NCI-H2196 (cell line): ENCODE measurements at regions not wholly inside any gene's neighbourhood (a gene's known extent, or its start where the extent isn't known, plus 50 kb on each side); places are given as distances from the start of the nearest gene placed in this dataset.
"Not testable (repeated sequence)": the region's sequence is repeated elsewhere in the genome, so short reads cannot be mapped to it uniquely, and the experiment has no call there.

ENCODE experiments used
- DNase-seq: peaks from one replicate; lab custom pipeline; 2025; ENCODE audit not compliant: unreplicated experiment; lab: John Stamatoyannopoulos, UW

DNA sequence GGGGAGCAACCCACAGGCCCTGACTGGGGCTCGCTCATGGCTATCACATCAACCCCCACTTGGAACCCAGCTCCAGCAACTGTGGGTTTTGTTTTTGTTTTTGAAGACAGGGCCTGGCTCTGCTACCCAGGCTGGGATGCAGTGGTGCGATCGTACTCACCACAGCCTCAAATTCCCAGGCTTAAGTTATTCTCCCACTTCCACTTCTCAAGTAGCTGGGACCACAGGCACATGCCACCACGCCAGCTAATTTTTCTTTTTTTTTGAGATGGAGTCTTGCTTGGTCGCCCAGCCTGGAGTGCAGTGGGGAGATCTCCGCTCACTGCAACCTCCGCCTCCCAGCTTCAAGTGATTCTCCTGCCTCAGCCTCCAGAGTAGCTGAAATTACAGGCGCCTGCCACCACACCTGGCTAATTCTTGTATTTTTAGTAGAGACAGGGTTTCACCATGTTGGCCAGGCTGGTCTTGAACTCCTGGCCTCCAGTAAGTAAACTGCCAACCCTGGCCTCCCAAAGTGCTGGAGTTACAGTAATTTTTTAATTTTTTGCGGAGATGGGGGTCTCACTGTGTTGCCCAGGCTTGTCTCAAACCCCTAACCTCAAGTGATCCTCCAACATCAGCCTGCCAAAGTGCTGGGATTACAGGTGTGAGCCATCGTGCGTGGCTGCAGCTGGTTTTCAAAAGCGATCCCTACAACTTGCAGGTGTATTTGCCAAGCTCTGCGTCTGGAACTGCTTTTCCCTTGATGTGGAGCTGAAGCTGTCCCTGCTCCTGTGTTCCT, 228.7 kb downstream of the SKIDA1 start:
- no peak for DNase-seq

DNA sequence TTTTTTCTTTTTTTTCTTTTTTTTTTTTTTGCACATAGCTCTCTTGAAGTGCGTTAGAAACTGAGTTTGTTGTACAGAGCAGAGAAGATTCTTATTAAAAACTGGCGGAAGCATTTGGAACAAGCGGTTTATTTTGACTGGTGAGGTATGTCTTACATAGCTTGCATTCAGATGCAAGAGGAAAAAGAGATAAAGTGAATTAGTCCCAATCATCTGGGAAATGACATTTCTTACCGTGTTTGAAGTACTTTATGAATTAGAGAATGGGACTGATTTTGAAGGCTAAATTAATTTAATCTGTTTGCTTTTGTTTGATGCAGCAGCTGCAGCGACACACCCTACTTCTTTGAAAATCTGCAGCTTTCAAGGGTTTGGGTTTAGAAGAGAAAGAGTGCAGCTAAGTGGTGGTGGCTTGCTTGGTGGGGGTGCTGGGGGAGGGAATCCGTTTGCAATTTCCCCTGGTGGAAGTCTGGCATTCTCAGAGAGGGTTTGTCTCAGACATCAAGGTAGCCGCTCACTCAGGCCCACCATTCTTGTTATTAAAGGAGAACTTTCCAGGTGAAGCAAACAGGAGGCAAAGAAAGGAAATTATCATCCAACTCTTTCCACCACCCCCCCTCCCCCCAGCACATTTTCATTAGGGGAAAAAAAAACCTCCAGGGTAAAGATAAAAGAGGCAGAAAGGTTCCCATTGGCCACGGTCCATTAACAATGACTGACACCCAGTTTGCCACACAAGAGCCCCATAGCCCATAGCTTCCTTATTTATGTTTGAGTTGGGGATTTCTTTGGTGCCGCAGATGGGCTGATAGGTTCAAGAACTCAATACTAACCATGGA, 231.7 kb downstream of the SKIDA1 start:
- no peak for DNase-seq

- DNase-seq = peak; percentile 22
These were observed 232.5 kb downstream of the SKIDA1 start for GRCh38 chr10:21292763-21293517.

DNA sequence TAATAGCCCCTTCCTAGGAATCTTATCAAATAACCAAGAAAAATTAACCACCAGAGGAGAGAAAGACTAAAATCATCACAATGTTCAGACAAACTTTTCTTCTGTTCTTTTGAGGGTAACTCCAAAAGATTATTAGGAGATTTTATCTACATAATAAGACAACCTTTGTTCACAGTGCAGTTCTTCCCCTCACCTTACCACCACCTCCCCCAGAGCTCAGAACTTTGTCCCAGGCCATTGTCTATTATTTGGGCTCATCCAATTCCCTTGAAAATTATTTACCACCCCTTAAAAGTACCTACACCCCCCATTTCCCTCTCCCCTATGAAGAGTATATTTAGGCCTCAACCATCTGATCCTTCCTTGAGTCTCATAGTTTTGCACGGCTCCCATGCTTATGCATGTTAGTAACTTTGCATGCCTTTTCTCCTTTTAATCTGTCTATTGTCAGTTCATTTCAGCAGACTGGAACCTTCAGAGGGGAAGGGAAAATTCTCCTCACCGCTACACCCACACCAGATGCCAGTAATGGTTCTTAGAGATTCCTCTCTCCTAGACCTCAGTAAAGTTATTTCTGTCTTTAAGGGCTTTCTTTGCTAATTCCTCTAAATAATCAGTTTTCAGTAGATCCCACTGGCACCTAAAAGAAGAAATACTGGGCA, 234.9 kb downstream of the SKIDA1 start:
- DNase-seq = no peak

DNA sequence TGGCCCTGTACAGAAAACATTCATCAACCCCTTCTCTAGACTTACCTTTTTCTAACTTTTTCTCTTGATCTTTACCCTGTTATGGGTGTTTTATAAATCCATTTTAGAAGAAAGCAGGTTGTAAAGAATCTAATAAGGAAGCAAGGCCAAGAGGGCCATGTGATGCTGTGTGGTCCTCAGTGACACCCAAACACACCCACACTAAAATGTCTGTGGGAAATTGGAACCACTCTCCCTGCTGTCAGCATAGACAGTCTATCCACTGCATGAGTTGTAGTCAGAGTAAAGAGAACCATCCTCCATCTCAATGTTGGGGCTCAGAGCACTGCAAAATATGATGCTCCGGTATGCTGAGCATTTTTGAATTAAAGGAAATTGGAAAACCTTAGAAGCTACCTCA, 235.5 kb downstream of the SKIDA1 start:
- DNase-seq = no peak

DNA sequence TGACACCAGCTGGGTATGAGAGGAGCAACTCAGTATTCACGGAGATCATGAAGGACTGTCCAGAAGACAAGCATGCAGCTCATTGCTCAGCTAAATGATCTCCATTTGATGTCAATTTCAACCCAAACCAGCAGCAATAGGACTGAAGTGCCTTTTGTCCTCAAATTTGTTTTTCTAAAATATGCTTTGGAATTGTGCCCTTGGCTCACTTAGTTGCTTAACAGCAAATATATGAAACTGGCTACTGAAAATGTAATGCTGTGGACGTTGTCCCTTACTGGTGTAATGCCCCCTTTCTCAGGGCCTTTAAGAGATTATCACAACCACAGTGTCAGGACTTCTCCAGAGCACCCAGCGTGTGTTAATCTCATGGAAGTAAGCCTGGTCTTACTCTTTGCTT, 236.2 kb downstream of the SKIDA1 start:
- no peak for DNase-seq

DNA sequence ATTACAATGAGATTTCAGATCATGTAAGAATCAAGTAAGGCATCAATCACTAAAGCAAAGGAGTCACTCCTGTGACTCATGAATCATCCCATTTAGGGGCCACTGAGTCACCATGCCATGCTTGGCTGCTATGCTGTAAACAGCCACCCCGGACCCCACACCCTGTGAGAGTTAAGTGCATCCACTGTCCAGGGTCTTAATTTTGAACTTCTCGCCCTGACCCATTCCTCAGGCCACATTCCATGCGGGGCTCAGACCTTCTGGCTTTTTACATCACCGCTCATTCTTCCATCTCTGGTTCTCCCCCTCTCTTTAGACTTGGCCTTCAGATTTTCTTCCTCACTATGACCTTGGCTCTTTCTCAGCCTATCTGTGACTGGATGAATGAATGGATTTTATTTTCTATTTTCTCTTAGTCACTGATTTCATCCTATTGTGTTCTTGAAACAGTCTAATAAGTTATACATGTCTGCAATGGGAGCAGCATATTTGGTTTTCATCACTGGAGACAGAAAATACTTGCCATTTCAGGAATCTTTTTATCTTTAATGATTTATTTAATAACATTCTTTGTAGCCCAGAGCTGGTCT, 239.6 kb downstream of the SKIDA1 start:
- no peak for DNase-seq

DNA sequence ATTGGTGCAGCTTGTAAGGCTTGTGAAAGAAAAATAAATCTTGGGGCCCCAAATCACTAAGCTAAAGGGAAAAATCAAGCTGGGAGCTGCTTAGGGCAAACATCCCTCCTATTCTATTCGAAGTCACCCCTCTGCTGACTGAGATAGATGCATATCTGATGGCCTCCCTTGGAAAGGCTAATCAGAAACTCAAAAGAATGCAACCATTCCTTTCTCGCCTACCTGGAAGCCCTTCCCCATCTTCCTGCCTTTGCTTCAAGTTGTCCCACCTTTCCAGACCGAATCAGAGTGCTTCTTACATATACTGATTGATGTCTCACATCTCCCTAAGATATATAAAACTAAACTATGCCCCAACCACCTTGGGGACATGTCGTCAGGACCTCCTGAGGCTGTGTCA, 240.3 kb downstream of the SKIDA1 start:
- DNase-seq = no peak

- no peak for DNase-seq
These were observed 241.2 kb downstream of the SKIDA1 start for GRCh38 chr10:21284301-21284700.

- not testable (repeated sequence) for DNase-seq
These were observed 242.4 kb downstream of the SKIDA1 start for GRCh38 chr10:21283053-21283452.

GRCh38 chr10:21281765-21282484, 243.6 kb downstream of the SKIDA1 start:
- no peak for DNase-seq

DNA sequence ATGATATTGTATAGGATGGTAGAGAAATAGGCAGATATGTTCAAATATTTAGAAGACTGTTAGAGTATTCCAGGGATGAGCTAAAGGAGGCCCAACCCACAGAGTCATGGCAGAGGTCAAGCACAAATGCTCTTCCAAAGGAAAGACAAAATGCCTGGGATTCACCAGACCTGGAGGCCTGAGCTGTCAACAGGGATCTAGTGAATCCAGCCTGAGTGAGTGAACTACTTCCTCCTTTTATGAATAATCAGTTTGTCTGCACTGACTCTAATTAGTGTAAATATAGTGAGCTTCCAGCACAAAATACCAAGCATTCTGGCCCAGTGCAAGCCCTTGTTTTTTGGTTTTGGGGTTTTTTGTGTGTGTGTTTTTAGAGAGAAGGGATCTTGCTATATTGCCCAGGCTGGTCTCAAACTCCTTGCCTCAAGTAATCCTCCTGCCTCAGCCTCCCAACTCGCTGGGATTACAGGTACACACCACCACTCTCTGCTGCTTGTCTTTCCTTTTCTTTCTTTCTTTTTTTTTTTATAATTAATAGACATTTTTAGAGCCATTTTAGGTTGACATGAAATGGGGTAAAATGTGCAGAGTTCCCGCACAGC, 244.4 kb downstream of the SKIDA1 start:
- DNase-seq = no peak

DNA sequence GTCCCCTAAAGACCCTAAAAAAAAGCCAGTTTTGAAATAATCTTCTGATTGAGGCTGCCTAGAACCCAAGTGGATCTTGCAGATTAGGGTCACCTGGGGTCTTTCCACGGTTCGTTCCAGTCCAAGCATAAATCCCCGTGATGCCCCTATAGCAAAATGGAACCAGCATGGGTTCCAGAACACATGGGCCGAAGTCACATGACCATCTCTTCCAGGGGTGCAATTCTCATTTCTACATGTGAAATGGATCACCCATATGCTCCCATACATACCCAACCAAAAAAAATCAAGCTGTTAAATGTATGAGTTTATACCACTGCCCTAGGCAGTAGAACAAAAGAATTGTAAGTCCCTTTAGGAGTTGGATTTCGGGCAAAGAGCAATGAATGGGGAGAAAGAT, 245.4 kb downstream of the SKIDA1 start:
- DNase-seq = no peak

DNA sequence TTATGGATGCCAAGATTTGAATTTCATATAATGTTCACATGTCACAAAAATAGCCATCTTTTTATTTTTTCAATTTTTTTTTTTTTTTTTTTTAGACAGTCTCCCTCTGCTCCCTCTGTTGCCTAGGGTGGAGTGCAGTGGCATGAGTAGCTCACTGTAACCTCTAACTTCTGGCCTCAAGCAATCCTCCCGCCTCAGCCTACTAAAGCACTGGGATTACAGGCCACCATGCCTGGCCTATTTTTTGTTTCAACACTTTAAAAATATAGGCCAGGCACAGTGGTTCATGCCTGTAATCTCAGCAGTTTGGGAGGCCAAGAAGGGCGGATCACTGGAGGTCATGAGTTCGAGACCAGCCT, 246.3 kb downstream of the SKIDA1 start:
- no peak for DNase-seq

- peak; percentile 58 for DNase-seq
These were observed 246.8 kb downstream of the SKIDA1 start for GRCh38 chr10:21278491-21279216.

DNA sequence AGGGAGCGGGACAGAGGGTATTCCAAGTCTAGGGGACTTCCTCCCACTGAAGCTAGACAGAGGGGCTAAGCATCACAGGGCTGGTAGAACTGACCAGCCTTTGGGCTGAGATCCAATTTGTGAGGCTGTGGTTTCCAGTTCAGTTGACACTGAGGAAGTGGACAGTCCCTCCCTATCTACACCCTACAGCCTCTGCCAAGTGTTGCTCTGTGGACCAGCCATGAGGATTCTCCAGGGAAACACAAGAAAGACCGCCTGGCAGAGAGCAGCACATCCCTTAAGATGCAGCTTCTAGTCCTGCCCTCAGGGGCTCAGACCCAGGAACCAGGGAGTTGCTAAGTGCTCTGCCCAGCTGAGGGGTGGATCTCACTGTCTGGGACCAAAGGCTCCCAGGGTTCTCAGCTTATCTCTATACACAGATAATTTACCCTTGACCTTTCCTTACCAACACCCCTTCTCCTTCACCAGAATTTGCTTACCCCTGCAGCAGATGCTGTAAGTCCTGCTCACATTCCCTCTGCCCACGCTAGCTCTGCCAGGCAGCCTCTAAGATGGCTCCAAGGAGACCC, 252.0 kb downstream of the SKIDA1 start:
- no peak for DNase-seq

DNA sequence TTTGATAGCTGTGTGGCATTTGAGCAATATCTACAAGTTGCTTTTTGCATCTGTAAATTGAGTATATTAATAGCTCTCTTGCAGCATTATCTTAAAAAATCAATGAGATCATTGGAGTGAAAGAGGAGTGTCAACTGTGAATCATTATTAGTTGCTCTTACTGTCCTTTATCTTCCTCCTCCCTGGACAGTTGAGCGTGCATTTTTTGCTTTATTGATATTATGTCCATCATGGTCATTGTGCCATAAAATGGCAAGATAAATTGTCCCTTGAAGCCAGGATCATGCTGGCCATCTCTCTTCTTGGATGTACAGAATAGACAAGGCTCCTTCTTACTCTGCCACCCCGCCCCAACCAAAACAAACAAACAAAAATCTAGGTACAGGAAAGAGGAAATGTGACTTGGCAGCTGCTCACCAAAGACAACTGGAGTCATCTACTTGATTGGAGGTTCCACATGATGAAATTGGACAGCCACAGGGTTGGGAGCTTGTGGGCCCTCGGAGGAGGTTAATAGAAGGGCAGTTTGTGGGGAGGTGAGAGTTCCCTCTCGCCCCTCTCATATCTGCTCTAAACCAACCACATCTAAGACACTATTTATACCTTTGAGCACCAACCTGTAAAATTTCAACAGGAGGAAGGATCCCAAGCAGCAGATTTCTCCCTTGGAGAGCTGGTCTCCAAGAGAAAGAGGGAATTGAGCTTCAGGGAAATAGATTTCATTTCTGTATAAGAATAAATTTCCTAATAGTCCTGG, 252.7 kb downstream of the SKIDA1 start:
- DNase-seq = no peak

DNA sequence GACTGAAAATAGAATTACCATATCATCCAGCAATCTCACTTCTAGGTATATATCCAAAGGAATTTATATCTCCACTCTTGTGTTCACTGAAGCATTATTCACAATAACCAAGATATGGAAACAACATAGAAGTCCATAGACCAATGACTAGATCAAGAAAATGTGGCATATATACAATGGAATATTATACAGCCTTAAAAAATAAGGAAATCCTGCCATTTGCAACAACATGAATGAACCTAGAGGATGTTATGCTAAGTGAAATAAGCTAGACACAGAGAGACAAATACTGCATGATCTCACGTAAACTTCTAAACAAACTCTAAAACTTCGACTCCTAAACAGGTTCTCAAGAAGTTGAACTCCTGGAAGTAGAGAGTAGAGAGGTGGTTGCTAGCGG, 254.5 kb downstream of the SKIDA1 start:
- DNase-seq = no peak
